GM12874 (cell line): ENCODE measurements at regions not wholly inside any gene's neighbourhood (a gene's known extent, or its start where the extent isn't known, plus 50 kb on each side); places are given as distances from the start of the nearest gene placed in this dataset.

ENCODE experiments used
- TF ChIP-seq, protein P1 (sequence below): IDR thresholded peaks from 2 replicates; pipeline ENCODE4 v1.5.1; 2011; ENCODE audit warnings: low read depth, mild to moderate bottlenecking, control low read depth, low read length, moderate library complexity; ENCODE audit not compliant: insufficient read depth

DNA sequence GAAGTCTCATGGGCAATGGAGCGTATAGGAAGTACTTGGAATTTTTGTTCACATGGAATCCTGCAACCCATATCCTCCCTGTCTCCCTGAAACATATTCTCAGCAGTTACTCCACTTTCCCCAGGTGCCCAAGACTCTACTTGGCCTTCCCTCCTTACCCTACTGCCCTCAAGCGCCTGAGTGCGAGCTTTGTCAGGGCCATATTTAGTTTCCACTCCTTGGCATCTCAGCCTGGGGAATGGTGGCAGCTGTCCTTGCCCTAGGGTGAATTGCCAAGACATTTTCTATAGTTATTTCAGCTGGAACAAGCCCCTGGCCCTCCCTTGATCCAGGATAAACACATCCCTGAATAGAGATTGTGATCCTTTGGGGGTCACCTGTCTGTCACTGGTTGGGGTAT is 569.3 kb upstream of the LRFN5 start:
- TF ChIP-seq, protein P1, sequence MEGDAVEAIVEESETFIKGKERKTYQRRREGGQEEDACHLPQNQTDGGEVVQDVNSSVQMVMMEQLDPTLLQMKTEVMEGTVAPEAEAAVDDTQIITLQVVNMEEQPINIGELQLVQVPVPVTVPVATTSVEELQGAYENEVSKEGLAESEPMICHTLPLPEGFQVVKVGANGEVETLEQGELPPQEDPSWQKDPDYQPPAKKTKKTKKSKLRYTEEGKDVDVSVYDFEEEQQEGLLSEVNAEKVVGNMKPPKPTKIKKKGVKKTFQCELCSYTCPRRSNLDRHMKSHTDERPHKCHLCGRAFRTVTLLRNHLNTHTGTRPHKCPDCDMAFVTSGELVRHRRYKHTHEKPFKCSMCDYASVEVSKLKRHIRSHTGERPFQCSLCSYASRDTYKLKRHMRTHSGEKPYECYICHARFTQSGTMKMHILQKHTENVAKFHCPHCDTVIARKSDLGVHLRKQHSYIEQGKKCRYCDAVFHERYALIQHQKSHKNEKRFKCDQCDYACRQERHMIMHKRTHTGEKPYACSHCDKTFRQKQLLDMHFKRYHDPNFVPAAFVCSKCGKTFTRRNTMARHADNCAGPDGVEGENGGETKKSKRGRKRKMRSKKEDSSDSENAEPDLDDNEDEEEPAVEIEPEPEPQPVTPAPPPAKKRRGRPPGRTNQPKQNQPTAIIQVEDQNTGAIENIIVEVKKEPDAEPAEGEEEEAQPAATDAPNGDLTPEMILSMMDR, result no peak

DNA sequence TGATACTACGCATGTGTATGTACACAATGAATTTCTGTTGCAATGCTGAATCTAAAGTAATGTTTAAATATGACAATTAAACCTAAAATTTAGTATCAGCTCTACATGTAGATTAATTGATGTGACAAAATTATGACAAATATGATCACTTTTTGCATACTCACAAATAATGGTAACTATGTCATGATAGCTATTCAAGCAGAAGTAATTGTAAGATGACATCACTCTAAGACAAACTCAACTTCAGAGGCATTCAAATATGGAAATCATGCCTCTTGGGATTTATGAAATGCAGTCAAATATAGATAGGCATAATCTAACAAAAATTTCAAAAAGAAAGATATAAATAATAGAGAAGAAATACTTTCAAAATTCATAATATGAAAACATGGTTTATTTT is 571.7 kb upstream of the LRFN5 start:
- TF ChIP-seq, protein P1, result no peak

DNA sequence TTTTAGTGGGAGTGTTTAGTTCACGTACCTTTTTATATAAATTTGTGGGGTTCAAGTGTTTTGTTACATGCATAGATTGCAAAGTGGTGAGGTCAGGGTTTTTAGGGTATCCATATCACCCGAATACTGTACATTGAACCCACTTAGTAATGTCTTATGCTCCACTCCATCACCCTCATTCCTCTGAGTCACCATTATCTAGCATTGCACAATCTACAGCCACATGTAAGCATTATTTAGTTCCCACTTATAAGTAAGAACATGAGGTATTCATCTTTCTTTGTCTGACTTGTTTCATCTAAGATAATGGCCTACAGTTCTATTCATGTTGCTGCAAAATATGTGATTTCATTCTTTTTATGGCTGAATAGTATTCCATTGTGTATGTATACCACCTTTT is 583.7 kb upstream of the LRFN5 start:
- TF ChIP-seq, protein P1, result no peak

DNA sequence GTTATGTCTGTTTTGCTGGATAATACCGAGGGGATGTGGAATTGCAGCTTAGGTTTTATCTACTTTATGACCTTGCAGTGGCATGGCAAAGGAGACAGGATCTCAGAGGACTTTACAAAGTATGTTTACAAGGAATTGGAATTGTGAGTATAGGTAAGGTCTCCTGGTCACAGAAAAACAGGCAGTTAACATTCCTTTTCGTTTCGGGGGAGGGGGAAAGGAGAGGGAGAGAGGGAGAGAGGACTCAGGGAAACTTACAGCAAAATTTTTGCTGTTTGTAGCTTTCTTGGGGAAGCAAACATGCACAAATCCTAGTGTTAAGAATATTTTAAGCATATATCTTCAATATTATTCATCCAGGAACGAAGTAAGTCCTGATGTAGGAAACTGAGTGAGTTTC is 590.5 kb upstream of the LRFN5 start:
- TF ChIP-seq, protein P1, result no peak

DNA sequence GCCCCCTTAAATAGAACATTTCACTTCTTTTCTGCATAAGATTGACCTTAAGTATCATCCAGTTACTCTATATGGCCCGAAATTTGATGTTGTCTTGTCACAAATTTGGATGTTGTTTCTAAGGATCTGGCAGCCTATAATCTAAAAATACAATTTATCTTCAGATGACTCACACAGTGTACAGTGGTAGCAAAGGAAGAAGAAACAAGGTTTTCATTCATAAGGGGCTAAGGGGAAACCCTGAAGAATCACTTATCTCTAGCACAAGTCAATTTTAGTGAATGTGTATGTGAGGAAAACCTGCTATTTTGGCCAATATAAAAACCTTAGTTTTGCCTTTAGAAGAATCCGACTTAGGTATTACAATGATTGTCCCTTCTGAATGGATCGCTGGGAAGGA is 606.3 kb upstream of the LRFN5 start:
- TF ChIP-seq, protein P1, result no peak

DNA sequence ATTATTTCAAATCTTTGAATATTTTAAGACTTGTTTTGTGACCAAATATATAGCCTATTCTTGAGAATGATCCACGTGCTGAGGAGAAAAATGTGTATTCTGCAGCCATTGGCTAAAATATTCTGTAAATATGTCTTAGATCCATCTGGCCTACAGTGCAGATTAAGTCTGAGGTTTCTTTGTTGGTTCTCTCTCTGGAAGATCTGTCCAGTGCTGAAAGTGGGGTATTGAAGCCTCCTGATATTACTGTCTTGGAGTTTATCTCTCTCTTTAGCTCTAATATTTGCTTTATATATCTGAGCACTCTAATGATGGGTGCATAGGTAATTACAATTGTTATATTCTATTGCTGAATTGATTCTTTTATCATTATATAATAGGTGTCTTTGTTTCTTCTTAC is 617.4 kb upstream of the LRFN5 start:
- TF ChIP-seq, protein P1, result no peak

DNA sequence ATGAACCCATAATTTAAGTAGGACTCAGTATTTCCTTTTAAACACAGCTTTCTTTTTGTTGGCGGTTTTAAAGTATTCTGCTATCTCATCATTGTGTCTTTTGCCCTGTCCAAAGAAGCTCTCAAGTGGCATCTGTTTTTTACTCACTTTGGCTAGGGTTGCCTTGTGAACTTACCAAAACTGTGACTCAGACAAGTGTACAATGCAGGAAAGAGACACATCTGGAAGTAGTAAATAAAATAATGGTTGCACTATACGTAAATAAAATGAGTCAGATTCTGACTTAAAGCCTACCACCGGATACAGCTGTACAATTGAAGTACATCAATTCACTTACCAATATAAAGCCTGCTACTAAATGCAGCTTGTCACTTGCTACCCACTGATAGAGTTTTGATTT is 619.2 kb upstream of the LRFN5 start:
- TF ChIP-seq, protein P1, result no peak

DNA sequence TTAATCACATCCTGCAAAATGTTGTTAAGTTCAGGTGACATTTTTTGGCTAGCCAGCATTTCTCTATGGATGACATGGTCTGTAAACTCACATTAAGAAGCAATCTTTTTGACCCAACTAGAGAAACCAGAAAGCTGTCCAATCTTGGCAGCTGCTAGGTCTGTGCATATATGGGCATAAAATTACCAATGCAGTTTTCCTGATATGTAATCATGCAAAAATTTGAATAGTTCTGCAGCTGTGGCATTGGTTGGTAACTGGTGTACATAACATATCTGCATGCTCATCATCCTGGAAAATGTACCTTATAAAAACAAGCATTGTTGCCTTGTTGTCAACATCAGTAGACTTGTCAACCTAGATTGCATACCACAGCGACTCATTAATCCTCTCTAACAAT is 620.0 kb upstream of the LRFN5 start:
- TF ChIP-seq, protein P1, result no peak
